ENCODE measurements at regions not wholly inside any gene's neighbourhood (a gene's known extent, or its start where the extent isn't known, plus 50 kb on each side); places are given as distances from the start of the nearest gene placed in this dataset.

DNA sequence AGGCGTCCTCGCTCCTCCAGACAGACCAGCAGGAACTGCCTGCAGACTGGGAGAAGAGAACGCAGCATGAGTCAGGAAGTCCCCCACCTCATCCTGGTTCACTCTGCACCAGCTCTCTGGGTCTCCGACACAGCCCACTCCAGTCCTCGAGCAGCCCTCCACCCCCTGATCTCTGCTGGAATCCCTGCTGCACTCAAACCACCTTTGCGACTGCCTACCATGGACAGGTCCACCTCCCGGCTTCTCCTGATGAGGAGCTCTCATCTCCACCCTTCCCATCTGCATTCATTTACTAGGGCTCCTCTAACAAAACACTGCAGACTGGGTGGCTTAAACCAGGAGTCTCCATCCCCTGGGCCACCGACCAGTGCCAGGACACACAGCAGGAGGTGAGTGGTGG lies 202.3 kb upstream of the IGF1R start:
- DNase-seq, result no peak
- intact Hi-C loops (cut with DNase I), result loop anchor here (10.0 kb wide), 1 partner anchor 619 kb away; no protein-coding TSS in a partner anchor

DNA sequence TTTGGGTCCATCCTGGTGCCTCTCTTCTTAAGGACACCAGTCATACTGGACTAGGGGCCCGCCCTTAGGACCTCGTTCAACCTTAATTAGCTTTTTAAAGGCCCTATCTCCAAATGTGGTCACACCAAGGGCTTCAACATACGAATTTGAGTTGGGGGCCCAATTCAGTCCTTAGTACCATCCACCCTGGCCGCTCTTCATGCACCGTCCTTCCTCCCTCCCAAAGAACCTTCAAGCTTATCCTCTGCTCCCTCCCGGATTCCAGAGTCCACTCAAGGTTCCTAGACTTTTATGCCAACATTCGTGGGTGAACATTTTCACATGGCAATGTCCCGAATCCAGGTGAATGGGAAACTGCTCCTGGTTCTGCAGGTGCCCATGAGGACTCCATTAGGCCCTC lies 201.3 kb upstream of the IGF1R start:
- no peak for DNase-seq
- intact Hi-C loops (cut with DNase I), result loop anchor here (10.0 kb wide), 1 partner anchor 618 kb away; no protein-coding TSS in a partner anchor

- intact Hi-C loops (cut with DNase I), result no loop called here
- DNase-seq, result no peak
Observed at GRCh38 chr15:98451236-98451635, 197.1 kb upstream of the IGF1R start.

DNA sequence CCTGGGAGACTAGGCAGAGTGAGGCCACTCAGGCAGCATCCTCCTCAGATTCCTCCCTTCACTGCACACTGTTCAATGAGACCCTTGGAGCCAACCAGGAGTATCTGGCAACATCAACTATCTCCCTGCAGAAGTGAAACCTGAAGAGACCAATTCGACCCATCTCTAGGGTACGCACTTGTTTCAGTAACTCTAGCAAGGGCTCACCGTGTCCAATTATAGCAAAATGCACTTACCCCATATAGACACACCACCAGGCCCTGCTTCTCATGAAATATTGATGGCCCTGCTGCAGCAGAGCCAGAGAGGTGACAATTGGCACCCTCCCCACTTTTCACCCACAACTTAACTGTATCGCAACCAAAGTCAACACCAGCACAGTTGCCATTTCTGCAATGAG lies 196.1 kb upstream of the IGF1R start:
- DNase-seq, result no peak
- intact Hi-C loops (cut with DNase I), result no loop called here

- intact Hi-C loops (cut with DNase I), result no loop called here
- no peak for DNase-seq
Observed at GRCh38 chr15:98455904-98456303, 192.4 kb upstream of the IGF1R start.

DNA sequence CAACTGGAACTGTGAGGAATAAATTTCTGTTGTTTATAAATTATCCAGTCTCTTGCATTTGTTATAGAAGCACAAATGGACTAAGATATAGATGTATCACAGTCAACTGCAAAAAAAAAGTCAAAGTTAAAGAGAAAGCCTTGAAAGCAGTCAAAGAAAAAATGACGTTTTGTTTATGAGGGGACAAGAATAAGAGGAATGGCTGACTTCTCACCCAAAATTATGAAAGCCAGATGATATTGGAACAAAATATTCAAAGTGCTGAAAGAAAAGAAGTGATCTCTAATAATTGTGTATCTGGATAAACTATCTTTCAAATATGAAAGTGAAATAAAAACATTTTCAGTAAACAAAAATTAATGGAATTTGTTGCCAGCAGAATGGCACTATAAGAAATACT lies 171.8 kb upstream of the IGF1R start:
- intact Hi-C loops (cut with DNase I), result no loop called here
- DNase-seq, result no peak

DNA sequence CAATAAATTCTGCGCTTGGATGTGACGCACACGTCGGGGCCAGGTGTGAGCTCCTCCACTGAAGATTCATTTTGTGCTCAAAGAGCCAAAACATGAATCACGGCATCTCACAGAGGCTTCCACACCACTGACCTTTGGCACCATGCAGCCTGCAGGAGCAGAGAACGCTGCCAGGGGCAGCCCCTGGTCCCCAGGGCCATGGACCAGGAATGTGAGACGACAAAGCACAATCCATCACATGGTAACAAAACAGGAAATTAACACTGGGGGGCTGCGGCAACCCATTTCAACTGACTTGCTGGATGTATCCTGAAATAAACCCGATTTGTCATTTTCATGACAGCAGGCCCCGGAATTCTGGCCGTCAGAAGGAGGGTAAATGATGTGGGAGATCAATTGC lies 167.5 kb upstream of the IGF1R start:
- no peak for DNase-seq

GRCh38 chr15:98483575-98484130 lies 164.7 kb upstream of the IGF1R start:
- intact Hi-C loops (cut with DNase I), result no loop called here
- DNase-seq, result no peak

More for the DNA sequence above, 167.5 kb upstream of the IGF1R start:
- intact Hi-C loops (cut with DNase I), result no loop called here

- no peak for DNase-seq
- intact Hi-C loops (cut with DNase I), result no loop called here
Observed at GRCh38 chr15:98484914-98485313, 163.4 kb upstream of the IGF1R start.

GRCh38 chr15:98485451-98485850 lies 162.9 kb upstream of the IGF1R start:
- no peak for DNase-seq

DNA sequence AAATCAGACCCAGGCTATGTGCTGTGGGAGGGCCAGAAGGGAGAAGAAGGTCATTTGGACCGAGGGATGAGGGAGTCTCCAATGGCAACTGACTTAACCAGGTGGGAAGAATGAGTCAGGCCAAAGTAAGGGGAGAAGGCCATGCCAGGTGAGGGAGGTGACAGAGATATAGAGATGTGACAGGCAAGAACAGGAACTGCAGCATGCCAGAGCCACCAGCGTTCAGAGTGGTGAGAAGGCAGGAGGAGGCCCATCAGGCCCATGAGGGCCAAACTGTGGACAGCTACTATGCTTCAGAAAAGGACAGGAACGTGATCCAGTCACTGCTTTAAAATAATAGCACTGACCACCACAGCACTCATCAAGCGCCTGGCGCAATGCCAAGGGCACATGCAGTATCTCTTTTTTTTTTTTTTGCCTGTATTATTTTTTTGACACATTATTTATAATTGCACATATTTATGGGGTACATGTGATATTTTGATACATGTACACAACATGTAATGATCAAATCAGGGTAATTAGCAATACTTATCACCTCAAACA lies 154.3 kb upstream of the IGF1R start:
- intact Hi-C loops (cut with DNase I), result no loop called here
- DNase-seq, result no peak

More at GRCh38 chr15:98485451-98485850, 162.9 kb upstream of the IGF1R start:
- intact Hi-C loops (cut with DNase I), result no loop called here

GRCh38 chr15:98501192-98501591 lies 147.1 kb upstream of the IGF1R start:
- no peak for DNase-seq
- intact Hi-C loops (cut with DNase I), result no loop called here

GRCh38 chr15:98501632-98502031 lies 146.7 kb upstream of the IGF1R start:
- no peak for DNase-seq
- intact Hi-C loops (cut with DNase I), result no loop called here

DNA sequence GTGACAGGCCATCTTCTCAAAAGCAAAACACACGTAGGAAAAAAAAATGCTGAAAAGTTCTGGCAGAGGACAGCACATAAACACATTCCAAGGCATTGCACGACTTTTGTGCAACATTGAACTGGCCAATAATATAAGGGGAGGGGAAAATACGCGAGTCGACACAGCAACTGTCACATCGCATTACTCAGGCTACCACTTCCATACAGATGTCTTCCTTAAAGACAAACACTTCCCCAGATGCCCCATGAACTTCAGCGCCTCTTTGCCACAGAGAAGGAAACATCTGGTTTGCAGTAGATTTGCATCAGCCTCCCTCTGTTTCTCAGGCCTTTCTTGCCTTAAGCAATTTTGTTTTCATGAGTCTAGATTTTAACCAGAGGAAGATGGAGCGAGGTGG lies 144.4 kb upstream of the IGF1R start:
- intact Hi-C loops (cut with DNase I), result no loop called here
- DNase-seq, result no peak

DNA sequence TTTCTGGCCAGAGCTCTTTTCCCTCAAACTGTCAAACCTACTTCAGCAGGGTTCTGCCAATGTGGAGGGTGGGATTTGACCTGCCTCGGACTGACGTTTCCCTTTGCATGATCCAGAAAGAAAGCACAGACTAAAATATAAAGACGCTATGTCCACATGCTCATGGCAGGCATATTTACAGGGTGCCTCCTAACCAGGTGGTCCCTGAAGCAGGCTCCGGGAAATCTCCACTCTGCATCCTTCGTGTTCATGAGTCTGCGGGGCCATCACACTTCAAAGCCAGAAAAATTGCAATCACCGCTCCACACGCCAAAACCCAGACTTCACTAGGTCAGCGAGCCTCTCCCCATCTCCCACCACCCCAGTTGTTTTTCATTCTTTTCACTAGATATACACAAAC lies 143.3 kb upstream of the IGF1R start:
- no peak for DNase-seq
- intact Hi-C loops (cut with DNase I), result no loop called here

- no peak for DNase-seq
- intact Hi-C loops (cut with DNase I), result no loop called here
Observed at GRCh38 chr15:98505611-98506031, 142.7 kb upstream of the IGF1R start.

DNA sequence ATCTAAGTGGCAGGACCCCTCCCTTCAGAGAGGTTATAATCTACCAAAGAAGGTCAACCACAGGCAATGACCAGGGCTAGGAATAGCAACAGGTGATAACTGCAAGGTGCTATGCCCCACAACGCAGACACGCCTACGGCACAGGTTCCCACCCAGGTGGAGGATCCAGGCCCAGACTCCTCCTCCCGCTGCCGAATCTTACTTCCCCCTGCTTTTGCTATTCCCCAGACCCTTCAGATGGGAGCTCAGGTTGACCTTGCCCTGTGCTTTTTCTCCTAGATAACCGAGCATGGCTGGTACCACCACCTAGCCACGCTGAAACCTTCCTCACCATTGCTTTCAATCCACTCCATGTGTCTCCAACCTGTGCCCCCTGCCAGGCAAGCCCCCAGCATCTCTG lies 142.2 kb upstream of the IGF1R start:
- no peak for DNase-seq
- intact Hi-C loops (cut with DNase I), result no loop called here

DNA sequence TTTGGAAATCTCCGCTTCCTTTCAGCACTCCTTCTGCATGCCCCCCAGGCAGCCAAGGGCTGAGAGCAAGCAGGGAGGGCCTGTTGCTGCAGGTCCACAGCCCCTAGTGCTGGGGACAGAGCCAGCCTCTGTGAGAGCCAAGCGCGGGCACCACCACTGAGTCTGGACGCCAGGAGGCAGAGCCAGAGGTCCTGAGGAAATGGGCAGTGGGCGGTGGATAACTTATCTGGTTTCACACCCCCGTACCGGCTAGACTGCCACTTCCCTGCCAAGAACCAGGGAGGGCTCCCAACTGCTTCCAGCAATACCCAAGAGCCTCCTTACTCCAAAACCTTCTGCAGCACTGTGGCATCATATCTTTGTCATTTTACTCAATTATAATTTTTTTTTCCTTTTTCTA lies 141.6 kb upstream of the IGF1R start:
- DNase-seq, result no peak
- intact Hi-C loops (cut with DNase I), result no loop called here

DNA sequence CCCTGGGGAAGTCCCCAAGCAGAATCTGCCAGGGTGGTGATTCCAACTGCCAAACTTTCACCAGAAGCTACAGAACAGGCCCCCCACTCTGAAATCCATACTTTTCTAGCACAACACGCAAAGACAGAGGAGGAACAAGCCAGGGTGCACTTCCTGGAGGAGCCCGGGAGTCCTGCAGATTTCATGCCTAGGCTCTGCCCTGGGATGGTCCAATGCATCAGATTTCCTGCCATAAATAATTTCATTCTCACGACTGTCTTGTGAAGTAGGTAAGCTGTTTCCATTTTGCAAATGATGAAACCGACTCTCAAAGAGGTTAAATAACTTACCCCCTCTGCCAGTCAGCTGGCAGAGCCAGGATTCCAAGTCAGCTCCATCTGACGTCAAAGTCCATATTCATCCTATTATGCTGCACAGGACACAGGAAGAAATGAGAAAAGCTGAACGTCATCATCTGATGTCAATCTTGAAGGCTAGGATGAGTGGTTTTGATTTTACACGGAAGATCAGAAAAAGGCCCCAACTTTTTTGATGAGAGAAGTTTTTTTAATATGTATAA lies 134.8 kb upstream of the IGF1R start:
- no peak for DNase-seq
- intact Hi-C loops (cut with DNase I), result loop anchor here (10.0 kb wide), 2 partner anchors 401 to 561 kb away; no protein-coding TSS in a partner anchor

- no peak for DNase-seq
- intact Hi-C loops (cut with DNase I), result loop anchor here (10.0 kb wide), 2 partner anchors 401 to 561 kb away; no protein-coding TSS in a partner anchor
Observed at GRCh38 chr15:98514034-98514622, 134.2 kb upstream of the IGF1R start.
